MM.1S (cell line): ENCODE measurements at regions not wholly inside any gene's neighbourhood (a gene's known extent, or its start where the extent isn't known, plus 50 kb on each side); places are given as distances from the start of the nearest gene placed in this dataset.

ENCODE experiments used
- DNase-seq: peaks from one replicate; pipeline ENCODE4 v3.0.0-alpha.2; 2015
- H2AFZ ChIP-seq: fragments of 300-600 bp; sonication (generic); 2 replicates; pipeline ENCODE4 v1.6.0; 2016; ENCODE audit warnings: antibody characterized with exemption, low read length
- H3F3A ChIP-seq: fragments of 300-600 bp; sonication (generic); 2 replicates; pipeline ENCODE4 v1.6.1; 2016; ENCODE audit warnings: mild to moderate bottlenecking, antibody characterized with exemption, low read length, moderate library complexity, mixed read lengths; ENCODE audit not compliant: insufficient read depth
- H3K27ac ChIP-seq: fragments of 300-600 bp; sonication (generic); 2 replicates; pipeline ENCODE4 v1.5.1; 2016; ENCODE audit warnings: mild to moderate bottlenecking, low read length
- H3K27me3 ChIP-seq: fragments of 300-600 bp; sonication (generic); replicated peaks from 2 replicates; pipeline ENCODE4 v1.6.0; 2016; ENCODE audit warnings: low read length; ENCODE audit not compliant: insufficient read depth
- H3K36me3 ChIP-seq: fragments of 300-600 bp; sonication (generic); replicated peaks from 2 replicates; pipeline ENCODE4 v1.6.1; 2016; ENCODE audit warnings: mild to moderate bottlenecking, low read length, mixed read lengths; ENCODE audit not compliant: insufficient read depth
- H3K4me1 ChIP-seq: fragments of 300-600 bp; sonication (generic); 2 replicates; pipeline ENCODE4 v1.6.1; 2016; ENCODE audit warnings: low read length, mixed read lengths
- H3K4me2 ChIP-seq: fragments of 300-600 bp; sonication (generic); 2 replicates; pipeline ENCODE4 v1.6.0; 2016; ENCODE audit warnings: low read depth, low read length
- H3K4me3 ChIP-seq: fragments of 300-600 bp; sonication (generic); 2 replicates; pipeline ENCODE4 v1.5.1; 2016; ENCODE audit warnings: low read length, mixed read lengths
- H3K79me2 ChIP-seq: fragments of 300-600 bp; sonication (generic); 2 replicates; pipeline ENCODE4 v1.6.1; 2016; ENCODE audit warnings: mixed run types, low read length, mixed read lengths
- H3K9ac ChIP-seq: fragments of 300-600 bp; sonication (generic); 2 replicates; pipeline ENCODE4 v1.6.1; 2016; ENCODE audit warnings: low read length, mixed read lengths
- H3K9me2 ChIP-seq: fragments of 300-600 bp; sonication (generic); replicated peaks from 2 replicates; pipeline ENCODE4 v1.6.1; 2016; ENCODE audit warnings: mild to moderate bottlenecking, low read length, mixed read lengths; ENCODE audit not compliant: insufficient read depth
- H3K9me3 ChIP-seq: fragments of 300-600 bp; sonication (generic); replicated peaks from 2 replicates; pipeline ENCODE4 v1.6.1; 2016; ENCODE audit warnings: mild to moderate bottlenecking, low read length, mixed read lengths; ENCODE audit not compliant: insufficient read depth
- H4K20me1 ChIP-seq: fragments of 300-600 bp; sonication (generic); 2 replicates; pipeline ENCODE4 v1.6.1; 2016; ENCODE audit warnings: mild to moderate bottlenecking, low read length, moderate library complexity, mixed read lengths; ENCODE audit not compliant: insufficient read depth
- CTCF ChIP-seq: fragments of 300-600 bp; sonication (generic); IDR thresholded peaks from 2 replicates; pipeline ENCODE4 v1.5.1; 2016; ENCODE audit warnings: antibody characterized with exemption, low read length, mixed read lengths
- EZH2 ChIP-seq: fragments of 300-600 bp; sonication (generic); optimal IDR thresholded peaks from 2 replicates; pipeline ENCODE3; 2017; ENCODE audit warnings: low read depth, mild to moderate bottlenecking, antibody characterized with exemption, low read length, mixed read lengths
- EZH2phosphoT487 ChIP-seq: fragments of 300-600 bp; sonication (generic); IDR thresholded peaks from 2 replicates; pipeline ENCODE4 v1.6.1; 2018; ENCODE audit warnings: antibody characterized with exemption, low read length

DNA sequence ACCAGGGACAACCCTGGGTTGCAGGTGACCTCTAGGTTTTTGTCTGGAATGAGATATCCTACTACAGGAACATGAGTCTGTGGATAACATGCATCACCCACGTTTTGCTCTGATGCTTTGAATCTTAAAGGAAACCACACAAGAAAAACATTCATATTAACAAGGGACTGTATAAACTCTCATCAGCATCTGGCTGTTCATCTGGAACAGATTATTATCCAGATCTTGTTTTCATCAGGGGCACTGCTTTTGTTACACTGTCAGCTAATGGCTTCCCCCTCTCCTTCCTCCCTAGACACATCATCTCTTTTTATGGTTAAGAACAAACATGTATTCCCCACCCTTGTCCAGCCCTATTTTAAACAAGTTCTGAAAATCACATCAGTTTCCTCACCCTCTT, 1095.7 kb downstream of the AACS start:
- no peaks in the 10 kb centered on the region for H3K9me3 ChIP-seq
- no peak for DNase-seq

DNA sequence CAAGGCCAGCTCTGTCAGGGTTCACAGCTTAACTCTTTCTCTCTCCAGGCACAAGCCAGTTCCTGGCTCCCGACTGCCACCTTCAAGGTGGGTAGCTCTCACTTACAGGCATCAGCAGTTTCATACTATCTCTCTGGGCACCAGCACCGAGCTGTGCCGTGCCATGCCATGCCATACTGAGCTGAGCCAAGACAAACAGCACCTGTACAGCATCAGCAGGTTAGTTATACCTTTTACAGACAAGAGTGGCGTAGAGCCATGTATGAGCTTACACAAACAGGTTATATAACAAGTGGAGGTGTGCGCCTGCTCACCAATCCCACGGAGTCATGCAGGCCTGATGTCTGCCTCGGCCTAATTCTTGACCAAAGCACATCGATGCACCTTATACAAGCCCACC, 1098.7 kb downstream of the AACS start:
- DNase-seq, result no peak
- Histone ChIP-seq H3K9me2 (no peaks in the 10 kb centered on the region), H3K9ac (no peak overlapping the region), H3K27me3 (no peaks in the 10 kb centered on the region), H3K4me1 (no peaks in the 10 kb centered on the region), H3F3A (no peaks in the 10 kb centered on the region), H3K4me3 (no peak overlapping the region), H4K20me1 (no peaks in the 10 kb centered on the region), H3K36me3 (no peaks in the 10 kb centered on the region), H3K27ac (no peak overlapping the region), H3K4me2 (no peak overlapping the region), H2AFZ (no peak overlapping the region), H3K9me3 (no peaks in the 10 kb centered on the region), H3K79me2 (no peaks in the 10 kb centered on the region)
- TF ChIP-seq CTCF, result no peak

More for the DNA sequence above, 1095.7 kb downstream of the AACS start:
- TF ChIP-seq EZH2phosphoT487, result no peak
- TF ChIP-seq CTCF, result no peak
- TF ChIP-seq EZH2, result no peak
- Histone ChIP-seq H3K27me3 (no peaks in the 10 kb centered on the region), H3F3A (no peaks in the 10 kb centered on the region), H3K27ac (no peak overlapping the region), H3K4me3 (no peak overlapping the region), H4K20me1 (no peaks in the 10 kb centered on the region), H3K36me3 (no peaks in the 10 kb centered on the region), H2AFZ (no peak overlapping the region), H3K4me1 (no peaks in the 10 kb centered on the region), H3K9me2 (no peaks in the 10 kb centered on the region), H3K9ac (no peak overlapping the region), H3K4me2 (no peak overlapping the region), H3K79me2 (no peaks in the 10 kb centered on the region)

DNA sequence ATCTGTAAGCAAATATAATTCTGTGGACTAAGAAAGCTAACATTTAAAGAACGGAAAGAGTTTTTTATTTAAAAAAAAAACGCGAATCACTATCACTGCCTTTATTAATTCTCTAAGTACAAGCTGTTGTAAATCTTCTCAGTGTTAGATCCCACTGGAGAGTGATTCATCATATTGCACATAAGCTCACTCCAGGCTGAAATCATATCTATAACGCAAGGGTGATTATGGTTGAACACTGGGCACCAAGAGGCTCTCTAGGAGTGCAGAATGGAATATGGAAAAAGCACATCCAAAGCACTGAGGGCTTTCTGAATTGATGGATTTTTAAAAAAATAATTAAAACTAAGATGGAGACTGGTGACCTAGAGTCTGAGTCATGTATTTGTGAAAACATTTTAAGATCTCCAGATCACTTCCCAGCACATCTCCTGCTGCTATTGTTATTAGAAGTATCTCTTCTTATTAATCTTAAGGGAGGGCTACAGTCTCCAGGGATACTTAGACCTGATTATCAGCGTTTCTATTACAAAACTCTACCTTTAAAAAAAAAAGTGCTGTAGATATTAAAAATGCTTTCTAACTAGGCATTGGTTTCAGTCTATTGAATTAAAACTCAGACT, 1106.8 kb downstream of the AACS start:
- no peaks in the 10 kb centered on the region for H3K9me2 ChIP-seq
- H3K27me3 ChIP-seq, result no peaks in the 10 kb centered on the region

More for the DNA sequence above, 1106.8 kb downstream of the AACS start:
- DNase-seq, result no peak
- H3K4me2 ChIP-seq, result no peak overlapping the region
- H3K4me1 ChIP-seq, result no peaks in the 10 kb centered on the region
- no peaks in the 10 kb centered on the region for H3K36me3 ChIP-seq
- H3K9me3 ChIP-seq, result no peaks in the 10 kb centered on the region
- no peak overlapping the region for H2AFZ ChIP-seq
- no peaks in the 10 kb centered on the region for H3F3A ChIP-seq
- H4K20me1 ChIP-seq, result no peaks in the 10 kb centered on the region
- H3K27ac ChIP-seq, result no peak overlapping the region
- H3K79me2 ChIP-seq, result no peaks in the 10 kb centered on the region
- H3K9ac ChIP-seq, result no peak overlapping the region
- TF ChIP-seq CTCF (no peak), EZH2phosphoT487 (no peak), EZH2 (no peak)
- H3K4me3 ChIP-seq, result no peak overlapping the region
